Parathyroid adenoma (tissue), 2 donors: ENCODE measurements at regions not wholly inside any gene's neighbourhood (a gene's known extent, or its start where the extent isn't known, plus 50 kb on each side); places are given as distances from the start of the nearest gene placed in this dataset.

Source experiments
- H2AFZ ChIP-seq: fragments of 300-600 bp; sonication (generic); one replicate; pipeline ENCODE4 v1.7.0; 2017; ENCODE audit warnings: antibody characterized with exemption, mild to moderate bottlenecking
- H3K27ac ChIP-seq: fragments of 300-600 bp; sonication (generic); one replicate; pipeline ENCODE4 v1.7.0; 2017
- H3K27me3 ChIP-seq: fragments of 300-600 bp; sonication (generic); one replicate; pipeline ENCODE4 v1.7.0; 2017; ENCODE audit warnings: low read length; ENCODE audit not compliant: control insufficient read depth, insufficient read depth
- H3K36me3 ChIP-seq: fragments of 300-600 bp; sonication (generic); one replicate; pipeline ENCODE4 v1.7.0; 2017; ENCODE audit warnings: low read length; ENCODE audit not compliant: control insufficient read depth, insufficient read depth
- H3K4me1 ChIP-seq: fragments of 300-600 bp; sonication (generic); one replicate; pipeline ENCODE4 v1.7.0; 2017; ENCODE audit warnings: control low read depth
- H3K4me2 ChIP-seq: fragments of 300-600 bp; sonication (generic); one replicate; pipeline ENCODE4 v1.7.0; 2017; ENCODE audit warnings: low read length
- H3K4me3 ChIP-seq: fragments of 300-600 bp; sonication (generic); one replicate; pipeline ENCODE4 v1.7.0; 2017; ENCODE audit warnings: low read depth, low read length
- H3K79me2 ChIP-seq: fragments of 300-600 bp; sonication (generic); one replicate; pipeline ENCODE4 v1.7.0; 2017; ENCODE audit warnings: control low read depth
- H3K9ac ChIP-seq: fragments of 300-600 bp; sonication (generic); one replicate; pipeline ENCODE4 v1.7.0; 2017; ENCODE audit warnings: mild to moderate bottlenecking
- H3K9me3 ChIP-seq: fragments of 300-600 bp; sonication (generic); one replicate; pipeline ENCODE4 v1.7.0; 2017; ENCODE audit warnings: low read length; ENCODE audit not compliant: control insufficient read depth
- CTCF ChIP-seq: fragments of 300-600 bp; sonication (generic); IDR thresholded peaks from one replicate; pipeline ENCODE4 v1.7.0; 2017; ENCODE audit warnings: antibody characterized with exemption, mild to moderate bottlenecking
- donor health status: primary hyperparathyroidism.

DNA sequence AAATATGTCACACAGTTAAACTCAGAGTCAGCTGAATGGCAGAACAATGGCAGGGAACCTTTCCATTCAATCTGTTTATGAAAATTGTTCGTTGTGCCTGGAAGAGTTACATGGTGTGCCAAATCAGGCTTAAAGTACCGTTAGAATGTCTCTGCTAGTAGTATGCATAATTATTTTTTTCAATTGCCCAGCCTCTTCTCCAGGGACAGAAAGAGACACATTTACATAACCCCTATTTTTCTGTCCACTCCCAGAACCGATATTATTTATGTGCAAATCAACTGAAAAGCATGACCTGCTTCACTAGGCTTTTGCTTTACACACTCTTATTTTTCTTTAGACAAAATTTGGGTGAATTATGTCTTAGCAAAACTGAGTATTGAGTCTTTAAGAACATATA lies 459.1 kb downstream of the EFNA5 start:
- Histone ChIP-seq H3K4me3 (no peak overlapping the region), H3K27me3 (no peaks in the 10 kb centered on the region), H3K79me2 (no peaks in the 10 kb centered on the region), H3K9ac (no peak overlapping the region), H3K9me3 (no peaks in the 10 kb centered on the region), H3K4me1 (no peaks in the 10 kb centered on the region), H3K36me3 (no peaks in the 10 kb centered on the region), H3K27ac (no peak overlapping the region), H2AFZ (no peak overlapping the region), H3K4me2 (no peak overlapping the region)
- TF ChIP-seq CTCF: no peak

- no peak overlapping the region for H3K4me3 ChIP-seq
- TF ChIP-seq CTCF: no peak
- no peak overlapping the region for H2AFZ ChIP-seq
- H3K9me3 ChIP-seq: no peaks in the 10 kb centered on the region
- H3K9ac ChIP-seq: no peak overlapping the region
- no peak overlapping the region for H3K4me2 ChIP-seq
- no peak overlapping the region for H3K27ac ChIP-seq
- H3K36me3 ChIP-seq: no peaks in the 10 kb centered on the region
- no peaks in the 10 kb centered on the region for H3K79me2 ChIP-seq
- H3K4me1 ChIP-seq: no peaks in the 10 kb centered on the region
- H3K27me3 ChIP-seq: no peaks in the 10 kb centered on the region
Measured at GRCh38 chr5:107208867-107209266, 461.9 kb downstream of the EFNA5 start.

DNA sequence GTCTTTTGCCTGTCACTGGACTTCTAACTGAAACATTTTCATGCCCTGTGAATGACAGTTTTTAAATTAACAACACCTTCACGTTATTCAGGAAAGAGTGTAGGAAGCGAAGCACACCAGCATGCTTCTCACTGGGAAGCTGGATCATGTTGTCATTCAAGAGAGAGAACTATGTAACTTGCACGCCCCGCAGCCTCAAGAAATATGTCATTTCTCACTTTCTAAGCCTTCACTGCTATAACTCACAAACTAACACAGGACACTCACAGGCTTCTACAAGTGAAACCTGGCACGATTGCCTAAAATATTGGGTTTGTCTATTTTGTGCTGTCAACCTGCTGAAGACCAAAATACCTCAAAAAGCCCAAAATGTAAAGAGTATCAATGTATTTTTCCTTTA lies 466.3 kb downstream of the EFNA5 start:
- Histone ChIP-seq H3K4me1 (no peaks in the 10 kb centered on the region), H3K27ac (no peak overlapping the region), H3K4me3 (no peak overlapping the region), H3K36me3 (no peaks in the 10 kb centered on the region), H2AFZ (no peak overlapping the region), H3K9me3 (no peaks in the 10 kb centered on the region), H3K9ac (no peak overlapping the region), H3K79me2 (no peaks in the 10 kb centered on the region), H3K4me2 (no peak overlapping the region), H3K27me3 (no peaks in the 10 kb centered on the region)
- TF ChIP-seq CTCF: no peak

GRCh38 chr5:107203243-107203642 lies 467.5 kb downstream of the EFNA5 start:
- no peak overlapping the region for H2AFZ ChIP-seq
- H3K36me3 ChIP-seq: no peaks in the 10 kb centered on the region
- H3K27ac ChIP-seq: no peak overlapping the region
- no peaks in the 10 kb centered on the region for H3K27me3 ChIP-seq
- no peak overlapping the region for H3K9ac ChIP-seq
- H3K9me3 ChIP-seq: no peaks in the 10 kb centered on the region
- no peaks in the 10 kb centered on the region for H3K79me2 ChIP-seq
- H3K4me3 ChIP-seq: no peak overlapping the region
- no peaks in the 10 kb centered on the region for H3K4me1 ChIP-seq
- H3K4me2 ChIP-seq: no peak overlapping the region
- TF ChIP-seq CTCF: no peak

DNA sequence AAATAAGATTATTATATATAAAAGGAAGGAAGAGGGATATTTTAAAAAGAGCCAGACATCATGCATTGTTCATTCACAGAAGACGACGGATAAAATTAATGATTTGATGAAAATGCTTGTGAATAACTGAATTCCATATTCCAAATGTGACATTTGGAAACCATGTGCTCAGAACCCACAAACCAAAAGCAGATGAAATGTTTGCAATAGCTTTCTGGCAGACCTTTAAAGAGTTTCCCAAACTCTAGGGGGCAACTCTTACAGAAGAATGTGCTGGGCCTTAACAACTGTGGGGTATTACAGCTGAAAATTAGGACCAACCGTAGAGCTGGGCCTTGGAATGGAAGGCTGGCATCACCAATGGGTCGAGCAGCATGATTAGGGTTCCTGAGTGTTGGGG lies 471.0 kb downstream of the EFNA5 start:
- H3K9me3 ChIP-seq: no peaks in the 10 kb centered on the region

More for the DNA sequence above, 471.0 kb downstream of the EFNA5 start:
- H3K27me3 ChIP-seq: no peaks in the 10 kb centered on the region
- no peaks in the 10 kb centered on the region for H3K4me1 ChIP-seq
- H3K79me2 ChIP-seq: no peaks in the 10 kb centered on the region
- no peak overlapping the region for H3K9ac ChIP-seq
- H3K4me3 ChIP-seq: no peak overlapping the region
- no peak overlapping the region for H3K27ac ChIP-seq
- H2AFZ ChIP-seq: no peak overlapping the region
- H3K4me2 ChIP-seq: no peak overlapping the region
- no peaks in the 10 kb centered on the region for H3K36me3 ChIP-seq
- no peak for TF ChIP-seq CTCF
